Neural progenitor cell (in vitro differentiated cells): ENCODE measurements at regions not wholly inside any gene's neighbourhood (a gene's known extent, or its start where the extent isn't known, plus 50 kb on each side); places are given as distances from the start of the nearest gene placed in this dataset.

Experiments used
- EZH2 ChIP-seq: fragments of 200-600 bp; sonication (generic); IDR thresholded peaks from 2 replicates; pipeline ENCODE4 v1.6.1; 2017; ENCODE audit warnings: antibody characterized with exemption, mild to moderate bottlenecking, moderate library complexity
- EZH2phosphoT487 ChIP-seq: fragments of 200-600 bp; sonication (generic); IDR thresholded peaks from 2 replicates; pipeline ENCODE4 v1.6.1; 2017; ENCODE audit warnings: antibody characterized with exemption
- TF ChIP-seq, protein P1 (sequence below): fragments of 200-600 bp; sonication (generic); IDR thresholded peaks from 2 replicates; pipeline ENCODE4 v1.5.1; 2017; ENCODE audit warnings: antibody characterized with exemption, mild to moderate bottlenecking

DNA sequence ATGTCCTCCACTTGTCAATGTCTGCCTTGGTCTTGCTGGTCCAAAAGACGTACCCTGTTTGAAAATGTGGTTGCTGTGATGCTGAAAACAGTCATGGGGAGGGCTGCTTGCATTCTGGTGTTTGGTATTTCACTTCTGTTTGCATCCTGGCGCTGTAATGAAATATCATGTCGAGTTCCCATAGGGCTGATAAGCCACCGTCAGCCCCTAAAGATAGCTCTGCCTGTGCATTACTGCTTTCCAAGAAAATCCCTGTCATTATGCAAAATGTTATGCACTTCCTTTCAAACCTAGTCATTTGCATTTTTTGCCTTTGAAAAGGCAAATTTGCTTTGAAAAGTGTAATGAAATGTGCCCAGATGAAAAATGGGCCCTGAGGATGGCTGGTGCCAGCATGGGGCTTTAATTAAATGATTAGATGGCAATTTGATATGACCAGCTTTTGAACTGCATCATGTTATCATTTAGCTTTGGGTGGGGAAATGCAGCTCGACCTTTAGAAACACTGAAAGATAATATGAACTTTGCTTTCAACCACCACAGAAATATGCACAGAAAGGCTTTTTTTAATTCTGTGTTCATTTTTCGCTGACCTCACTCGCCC lies 374.4 kb upstream of the SGCD start:
- TF ChIP-seq, protein P1, sequence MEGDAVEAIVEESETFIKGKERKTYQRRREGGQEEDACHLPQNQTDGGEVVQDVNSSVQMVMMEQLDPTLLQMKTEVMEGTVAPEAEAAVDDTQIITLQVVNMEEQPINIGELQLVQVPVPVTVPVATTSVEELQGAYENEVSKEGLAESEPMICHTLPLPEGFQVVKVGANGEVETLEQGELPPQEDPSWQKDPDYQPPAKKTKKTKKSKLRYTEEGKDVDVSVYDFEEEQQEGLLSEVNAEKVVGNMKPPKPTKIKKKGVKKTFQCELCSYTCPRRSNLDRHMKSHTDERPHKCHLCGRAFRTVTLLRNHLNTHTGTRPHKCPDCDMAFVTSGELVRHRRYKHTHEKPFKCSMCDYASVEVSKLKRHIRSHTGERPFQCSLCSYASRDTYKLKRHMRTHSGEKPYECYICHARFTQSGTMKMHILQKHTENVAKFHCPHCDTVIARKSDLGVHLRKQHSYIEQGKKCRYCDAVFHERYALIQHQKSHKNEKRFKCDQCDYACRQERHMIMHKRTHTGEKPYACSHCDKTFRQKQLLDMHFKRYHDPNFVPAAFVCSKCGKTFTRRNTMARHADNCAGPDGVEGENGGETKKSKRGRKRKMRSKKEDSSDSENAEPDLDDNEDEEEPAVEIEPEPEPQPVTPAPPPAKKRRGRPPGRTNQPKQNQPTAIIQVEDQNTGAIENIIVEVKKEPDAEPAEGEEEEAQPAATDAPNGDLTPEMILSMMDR: no peak
- TF ChIP-seq EZH2phosphoT487: no peak
- TF ChIP-seq EZH2: no peak
